Epithelial cell of esophagus (primary cell): ENCODE measurements at regions not wholly inside any gene's neighbourhood (a gene's known extent, or its start where the extent isn't known, plus 50 kb on each side); places are given as distances from the start of the nearest gene placed in this dataset.

ENCODE experiments used
- DNase-seq: peaks from one replicate; pipeline ENCODE4 v3.0.0; 2010; ENCODE audit warnings: low read depth
- H3K4me3 ChIP-seq: 2 replicates; pipeline ENCODE4 v1.5.1; 2011; ENCODE audit warnings: mild to moderate bottlenecking, low read length, control low read depth
- TF ChIP-seq, protein P1 (sequence below): IDR thresholded peaks from 2 replicates; pipeline ENCODE4 v1.5.1; 2011; ENCODE audit warnings: low read depth, mild to moderate bottlenecking, low read length, control low read depth, inconsistent platforms; ENCODE audit not compliant: insufficient read depth; ENCODE audit errors: missing control alignments

DNA sequence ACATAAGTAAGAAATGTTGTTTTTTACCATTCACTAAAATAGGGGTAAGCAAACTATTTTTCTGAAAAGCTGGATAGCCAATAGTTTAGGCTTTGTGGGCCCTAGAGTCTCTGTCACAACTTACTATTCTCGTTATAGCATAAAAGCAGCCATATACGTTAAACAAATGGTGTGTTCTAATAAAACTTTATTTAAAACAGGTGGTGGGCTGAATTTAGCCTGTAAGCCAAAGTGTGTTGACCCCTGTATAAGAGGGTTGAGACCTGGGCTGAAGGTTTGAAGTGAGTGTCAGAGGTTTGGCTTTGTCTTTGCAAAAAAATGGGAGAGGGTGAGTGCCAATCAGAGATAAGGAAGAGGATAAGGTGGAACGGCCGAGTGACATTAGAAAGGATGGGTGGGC is 197.2 kb downstream of the RNF144B start:
- TF ChIP-seq, protein P1, sequence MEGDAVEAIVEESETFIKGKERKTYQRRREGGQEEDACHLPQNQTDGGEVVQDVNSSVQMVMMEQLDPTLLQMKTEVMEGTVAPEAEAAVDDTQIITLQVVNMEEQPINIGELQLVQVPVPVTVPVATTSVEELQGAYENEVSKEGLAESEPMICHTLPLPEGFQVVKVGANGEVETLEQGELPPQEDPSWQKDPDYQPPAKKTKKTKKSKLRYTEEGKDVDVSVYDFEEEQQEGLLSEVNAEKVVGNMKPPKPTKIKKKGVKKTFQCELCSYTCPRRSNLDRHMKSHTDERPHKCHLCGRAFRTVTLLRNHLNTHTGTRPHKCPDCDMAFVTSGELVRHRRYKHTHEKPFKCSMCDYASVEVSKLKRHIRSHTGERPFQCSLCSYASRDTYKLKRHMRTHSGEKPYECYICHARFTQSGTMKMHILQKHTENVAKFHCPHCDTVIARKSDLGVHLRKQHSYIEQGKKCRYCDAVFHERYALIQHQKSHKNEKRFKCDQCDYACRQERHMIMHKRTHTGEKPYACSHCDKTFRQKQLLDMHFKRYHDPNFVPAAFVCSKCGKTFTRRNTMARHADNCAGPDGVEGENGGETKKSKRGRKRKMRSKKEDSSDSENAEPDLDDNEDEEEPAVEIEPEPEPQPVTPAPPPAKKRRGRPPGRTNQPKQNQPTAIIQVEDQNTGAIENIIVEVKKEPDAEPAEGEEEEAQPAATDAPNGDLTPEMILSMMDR: no peak
- no peak overlapping the region for H3K4me3 ChIP-seq
- DNase-seq: no peak

DNA sequence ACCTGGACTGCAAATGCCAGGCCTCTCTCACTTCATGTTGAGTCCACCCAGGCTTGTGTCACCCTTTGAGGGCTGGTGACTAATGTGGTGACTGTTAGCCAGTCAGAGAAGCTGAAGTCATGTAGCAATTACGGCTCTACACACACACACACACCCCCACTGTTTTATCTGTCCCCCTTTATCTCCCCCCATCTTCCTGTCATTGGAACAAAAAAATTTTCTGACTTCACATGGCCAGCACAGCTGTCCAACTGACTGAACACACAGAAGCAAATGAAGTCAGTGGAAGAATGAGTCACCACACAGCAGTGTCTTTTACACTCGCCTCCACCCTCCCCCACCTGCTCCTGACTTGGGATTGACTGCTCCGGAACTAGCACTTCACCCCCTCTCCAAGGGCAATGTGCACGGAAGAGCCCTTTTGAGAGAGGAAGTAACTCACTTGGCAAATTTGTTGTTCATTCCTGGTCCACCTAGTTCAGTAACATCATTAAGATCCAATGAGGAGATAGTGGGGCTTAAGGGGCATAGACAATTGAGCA is 198.0 kb downstream of the RNF144B start:
- TF ChIP-seq, protein P1: no peak
- no peak overlapping the region for H3K4me3 ChIP-seq
- DNase-seq: peak; percentile 75

DNA sequence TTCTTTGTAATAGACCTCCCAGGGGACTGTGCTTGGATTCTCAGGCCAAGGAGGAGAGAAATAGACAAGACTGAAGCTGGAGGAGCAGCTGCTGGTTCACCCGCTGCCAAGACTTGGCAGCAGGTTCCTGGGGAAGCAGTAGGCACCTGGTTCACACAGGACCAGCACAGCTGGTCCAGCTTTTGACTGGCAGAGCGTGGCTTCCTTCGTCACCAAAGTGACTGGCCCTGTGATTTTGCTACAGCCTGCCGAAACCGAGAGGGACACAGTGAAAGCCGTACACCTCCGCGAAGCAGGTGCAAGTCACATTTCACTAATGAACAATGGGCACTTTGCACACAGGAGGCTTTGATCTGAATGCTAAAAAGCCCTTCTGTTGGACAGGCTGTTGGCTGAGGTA is 199.0 kb downstream of the RNF144B start:
- TF ChIP-seq, protein P1: no peak
- no peak overlapping the region for H3K4me3 ChIP-seq
- no peak for DNase-seq

DNA sequence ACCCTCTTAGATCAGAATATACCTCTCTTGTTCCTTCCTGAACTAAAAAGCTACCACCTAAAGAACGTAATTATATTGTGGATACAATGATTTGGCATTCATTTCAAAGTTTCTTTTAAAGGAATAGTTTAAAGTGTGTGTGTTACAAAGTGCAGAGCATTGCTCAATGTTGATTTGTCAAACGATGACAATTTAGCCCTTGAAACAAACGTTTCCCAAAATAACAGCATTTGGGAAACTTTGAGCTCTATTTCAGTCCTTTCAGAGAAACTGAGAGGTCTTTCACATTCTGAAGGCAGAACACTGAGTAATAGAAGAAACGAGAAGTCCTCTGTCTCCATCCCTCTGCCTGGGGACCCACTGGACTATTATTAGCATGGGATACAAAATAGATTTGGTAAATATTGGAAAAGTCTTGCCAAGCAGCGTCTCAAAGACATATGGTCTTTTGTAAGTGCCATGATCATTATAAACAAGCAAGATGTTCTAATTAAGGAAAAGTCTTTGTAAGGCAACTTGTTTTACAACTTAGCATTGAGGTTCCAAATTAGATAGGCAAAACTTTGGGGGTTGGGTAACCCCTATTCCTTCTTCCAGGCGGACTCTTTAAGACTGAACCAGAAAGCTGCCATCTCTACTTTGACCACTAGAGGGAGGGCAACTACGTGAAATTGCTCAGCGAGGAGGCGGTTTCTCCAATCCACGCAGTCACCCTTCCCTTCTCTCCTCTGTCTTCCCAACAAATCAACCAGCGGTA is 208.8 kb downstream of the RNF144B start:
- TF ChIP-seq, protein P1: peak; percentile 98
- no peak overlapping the region for H3K4me3 ChIP-seq
- peak; percentile 70 for DNase-seq

DNA sequence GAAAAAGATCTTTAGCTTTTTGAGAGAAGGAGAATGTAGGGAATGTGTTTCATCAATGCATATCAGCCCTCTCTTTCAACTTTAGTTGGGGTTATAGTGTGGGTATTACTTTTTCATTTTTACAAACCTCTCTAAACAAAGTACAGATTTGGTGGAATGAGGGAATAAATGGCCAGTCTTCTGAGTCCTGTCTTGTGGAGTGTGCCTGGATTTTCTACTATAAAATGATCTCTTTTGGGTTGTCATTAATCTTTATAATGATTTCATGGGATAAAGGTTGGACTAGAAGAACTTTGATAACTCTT is 209.3 kb downstream of the RNF144B start:
- TF ChIP-seq, protein P1: no peak
- no peak for DNase-seq
- H3K4me3 ChIP-seq: no peak overlapping the region

DNA sequence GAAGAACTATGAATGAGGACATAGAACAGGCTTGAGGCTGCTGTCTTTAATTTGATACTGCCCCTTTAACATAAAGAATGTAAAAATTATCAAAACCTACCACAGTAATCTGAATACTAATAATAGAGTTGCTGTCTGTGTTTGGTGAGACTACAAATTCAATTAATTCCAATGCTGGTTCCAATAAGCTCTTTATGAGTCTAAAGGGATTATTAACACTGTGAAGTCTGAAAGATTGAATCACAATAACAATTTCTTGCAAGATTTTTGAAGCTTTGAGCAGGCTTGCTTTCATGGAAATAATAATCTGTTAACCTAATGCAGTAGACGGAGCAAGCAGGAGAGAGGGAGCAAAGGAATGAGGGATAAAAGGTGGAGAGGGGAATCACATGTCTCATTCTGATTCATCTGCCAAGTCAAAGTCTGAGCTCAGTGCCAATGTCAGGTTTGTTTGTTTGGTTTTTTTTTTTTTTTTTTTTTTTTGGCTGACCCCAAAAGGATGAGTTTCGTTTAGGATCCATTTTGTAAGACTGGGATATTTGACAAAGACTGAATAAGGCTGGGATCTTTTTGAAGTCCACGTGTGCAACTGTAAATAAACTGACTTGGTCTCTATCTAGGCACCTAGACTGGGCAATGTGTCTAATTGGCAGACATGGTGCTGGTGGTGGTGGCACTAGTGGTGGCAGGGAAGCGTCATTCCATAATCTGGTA is 211.6 kb downstream of the RNF144B start:
- DNase-seq: no peak
- no peak overlapping the region for H3K4me3 ChIP-seq
- TF ChIP-seq, protein P1: no peak
